ENCODE measurements at regions not wholly inside any gene's neighbourhood (a gene's known extent, or its start where the extent isn't known, plus 50 kb on each side); places are given as distances from the start of the nearest gene placed in this dataset.

GRCh38 chr12:92357584-92358261, 212.1 kb upstream of the BTG1 start:
- no peak overlapping the region for H3K27ac ChIP-seq
- H3K36me3 ChIP-seq, result no peaks in the 10 kb centered on the region
- no peak overlapping the region for H3K4me3 ChIP-seq
- TF ChIP-seq CTCF (IDR thresholded peaks at IDR 0.05), result no peak
- no peak for TF ChIP-seq POLR2A (IDR thresholded peaks at IDR 0.05)
- intact Hi-C loops (cut with DNase I), result no loop called here
- no peak for DNase-seq
- WGBS, 4 donors, result 79 to 86% (median 82%) methylated on average over 5 of the region's 5 CpGs
- no peaks in the 10 kb centered on the region for H3K27me3 ChIP-seq
- H3K9me3 ChIP-seq, result no peaks in the 10 kb centered on the region
- H3K4me1 ChIP-seq, result peaks cover 0 to 24% (median 0%) of the 10 kb centered on the region in 12 donors
- no peak for ATAC-seq

- H3K4me1 ChIP-seq, result peaks cover 0 to 15% (median 0%) of the 10 kb centered on the region in 12 donors
- 81 to 94% (median 85%) methylated on average over 2 of the region's 2 CpGs for WGBS, 4 donors
- H3K9me3 ChIP-seq, result no peaks in the 10 kb centered on the region
- TF ChIP-seq CTCF (IDR thresholded peaks at IDR 0.05) (no peak), POLR2A (IDR thresholded peaks at IDR 0.05) (no peak)
- H3K4me3 ChIP-seq, result no peak overlapping the region
- no peak overlapping the region for H3K27ac ChIP-seq
- DNase-seq, result no peak
- ATAC-seq, result peak in 3 of 4 donors; percentile 15 to 73 (median 59)
- intact Hi-C loops (cut with DNase I), result no loop called here
- no peaks in the 10 kb centered on the region for H3K36me3 ChIP-seq
- H3K27me3 ChIP-seq, result no peaks in the 10 kb centered on the region
Observed at GRCh38 chr12:92356425-92356824, 210.8 kb upstream of the BTG1 start.

- Histone ChIP-seq H3K9me3 (no peaks in the 10 kb centered on the region), H3K27ac (no peak overlapping the region), H3K4me1 (no peaks in the 10 kb centered on the region), H3K4me3 (no peak overlapping the region), H3K27me3 (no peaks in the 10 kb centered on the region), H3K36me3 (no peaks in the 10 kb centered on the region)
- DNase-seq (no peak), ATAC-seq (no peak)
- WGBS, 4 donors, result 75 to 92% (median 89%) methylated on average over 1 of the region's 1 CpG
- intact Hi-C loops (cut with DNase I), result no loop called here
- TF ChIP-seq POLR2A (IDR thresholded peaks at IDR 0.05), result no peak
- no peak for TF ChIP-seq CTCF (IDR thresholded peaks at IDR 0.05)
Observed at GRCh38 chr12:92349635-92350034, 204.0 kb upstream of the BTG1 start.

- ATAC-seq, result no peak
- TF ChIP-seq CTCF (IDR thresholded peaks at IDR 0.05) (no peak), POLR2A (IDR thresholded peaks at IDR 0.05) (no peak)
- WGBS, 4 donors, result 95 to 100% (median 98%) methylated on average over 1 of the region's 1 CpG
- Histone ChIP-seq H3K9me3 (no peaks in the 10 kb centered on the region), H3K36me3 (no peaks in the 10 kb centered on the region), H3K27ac (no peak overlapping the region), H3K4me1 (peaks cover 0 to 18% (median 4%) of the 10 kb centered on the region in 12 donors), H3K4me3 (no peak overlapping the region), H3K27me3 (no peaks in the 10 kb centered on the region)
- intact Hi-C loops (cut with DNase I), result no loop called here
- no peak for DNase-seq
Observed at GRCh38 chr12:92342574-92342973, 196.9 kb upstream of the BTG1 start.

Measured in heart left ventricle (tissue), 16 donors.